IMR-90 (cell line): ENCODE measurements at regions not wholly inside any gene's neighbourhood (a gene's known extent, or its start where the extent isn't known, plus 50 kb on each side); places are given as distances from the start of the nearest gene placed in this dataset.
A peak's percentile ranks its signal among the peaks of the same experiment; 100 is the strongest.

Experiments used
- ATAC-seq: fragments of 200-7000 bp; cut with Tn5 transposase; 2 replicates; pipeline ENCODE4 v1.9.1; 2020; ENCODE audit warnings: low read depth, mild to moderate bottlenecking, moderate library complexity
- BruUV-seq: library from RNA; stranded (reverse); fragments of 400-500 nt; replicated peaks from 2 replicates; lab custom pipeline; 2021; lab: Mats Ljungman, UMichigan
- CTCF ChIA-PET: fragments of 300-600 bp; formaldehyde crosslinking; extraction: SDS; loops from one replicate; lab custom pipeline; 2021; ENCODE audit warnings: antibody characterized with exemption; lab: Yijun Ruan, JAX
- POLR2A ChIA-PET: fragments of 300-600 bp; sonication (Branson Sonifier 250); formaldehyde crosslinking; loops from one replicate; lab custom pipeline; 2022; ENCODE audit warnings: antibody characterized with exemption; ENCODE audit not compliant: unreplicated experiment; lab: Charles Lee
- DNase-seq: peaks from one replicate; pipeline ENCODE4 v3.0.0; 2013
- H2AFZ ChIP-seq: replicated peaks from 2 replicates; pipeline ENCODE3; 2013; ENCODE audit warnings: low read length, mild to moderate bottlenecking; ENCODE audit not compliant: poor library complexity
- H2AK5ac ChIP-seq: 2 replicates; pipeline ENCODE4 v1.6.1; 2013; ENCODE audit warnings: low read depth, low read length, inconsistent platforms
- H2AK9ac ChIP-seq: replicated peaks from 2 replicates; pipeline ENCODE3; 2013; ENCODE audit warnings: mild to moderate bottlenecking, low read depth, low read length, moderate library complexity; ENCODE audit not compliant: poor library complexity
- H2BK120ac ChIP-seq: 2 replicates; pipeline ENCODE4 v1.6.1; 2013; ENCODE audit warnings: low read depth, low read length, inconsistent platforms
- H2BK15ac ChIP-seq: 3 replicates; pipeline ENCODE4 v1.6.1; 2013; ENCODE audit warnings: low read depth, low read length, inconsistent platforms
- H2BK20ac ChIP-seq: 2 replicates; pipeline ENCODE4 v1.6.1; 2013; ENCODE audit warnings: low read depth, mild to moderate bottlenecking, inconsistent platforms, low read length, moderate library complexity
- H2BK5ac ChIP-seq: 2 replicates; pipeline ENCODE4 v1.6.1; 2013; ENCODE audit warnings: mild to moderate bottlenecking, low read depth, low read length, inconsistent platforms; ENCODE audit not compliant: poor library complexity, severe bottlenecking
- H3K14ac ChIP-seq: replicated peaks from 2 replicates; pipeline ENCODE4 v1.6.1; 2013; ENCODE audit warnings: low read depth, low read length, inconsistent platforms
- H3K18ac ChIP-seq: 2 replicates; pipeline ENCODE4 v1.6.1; 2013; ENCODE audit warnings: low read depth, low read length, control low read depth
- H3K23ac ChIP-seq: 2 replicates; pipeline ENCODE4 v1.6.1; 2013; ENCODE audit warnings: low read depth, low read length, inconsistent platforms
- H3K27ac ChIP-seq: 2 replicates; pipeline ENCODE4 v1.5.1; 2013; ENCODE audit warnings: mild to moderate bottlenecking, control low read depth, low read length; ENCODE audit not compliant: insufficient read depth
- H3K27me3 ChIP-seq: 2 replicates; pipeline ENCODE4 v1.6.1; 2013; ENCODE audit warnings: low read length; ENCODE audit not compliant: control insufficient read depth, insufficient read depth
- H3K36me3 ChIP-seq: 2 replicates; pipeline ENCODE4 v1.6.1; 2013; ENCODE audit warnings: low read length, mixed read lengths; ENCODE audit not compliant: control insufficient read depth, insufficient read depth
- H3K4ac ChIP-seq: 2 replicates; pipeline ENCODE4 v1.6.1; 2013; ENCODE audit warnings: low read depth, low read length, inconsistent platforms
- H3K4me1 ChIP-seq: 2 replicates; pipeline ENCODE4 v1.6.1; 2013; ENCODE audit warnings: low read length, mixed read lengths; ENCODE audit not compliant: control insufficient read depth, insufficient read depth
- H3K4me2 ChIP-seq: 2 replicates; pipeline ENCODE4 v1.6.1; 2013; ENCODE audit warnings: low read depth, mild to moderate bottlenecking, control low read depth, low read length, moderate library complexity
- H3K4me3 ChIP-seq: 2 replicates; pipeline ENCODE4 v1.5.1; 2013; ENCODE audit warnings: low read depth, mild to moderate bottlenecking, control low read depth, low read length, moderate library complexity; ENCODE audit not compliant: insufficient read depth
- H3K56ac ChIP-seq: 2 replicates; pipeline ENCODE4 v1.6.1; 2013; ENCODE audit warnings: low read length, inconsistent platforms; ENCODE audit not compliant: insufficient read depth; ENCODE audit errors: extremely low read depth
- H3K79me1 ChIP-seq, 2 experiments: 2 replicates each; pipeline ENCODE4 v1.6.1; 2013; ENCODE audit warnings: low read length in 2 of 2, inconsistent platforms in 1 of 2, low read depth in 1 of 2
- H3K9ac ChIP-seq: 2 replicates; pipeline ENCODE4 v1.6.1; 2013; ENCODE audit warnings: low read depth, low read length, control low read depth
- H3K9me1 ChIP-seq: 2 replicates; pipeline ENCODE4 v1.6.1; 2013; ENCODE audit warnings: low read length, inconsistent platforms; ENCODE audit not compliant: insufficient read depth
- H3K9me3 ChIP-seq: 2 replicates; pipeline ENCODE4 v1.6.1; 2013; ENCODE audit warnings: low read length; ENCODE audit not compliant: control insufficient read depth, insufficient read depth
- H4K20me1 ChIP-seq: 2 replicates; pipeline ENCODE4 v1.6.1; 2013; ENCODE audit warnings: low read length, inconsistent platforms; ENCODE audit not compliant: insufficient read depth
- H4K5ac ChIP-seq: 2 replicates; pipeline ENCODE4 v1.6.1; 2013; ENCODE audit warnings: mild to moderate bottlenecking, low read depth, low read length, control low read depth
- H4K8ac ChIP-seq, 2 experiments: 2 replicates each; pipeline ENCODE4 v1.6.1; 2013; ENCODE audit warnings: low read depth in 2 of 2, low read length in 2 of 2, control low read depth in 1 of 2, inconsistent platforms in 1 of 2
- H4K91ac ChIP-seq: 2 replicates; pipeline ENCODE4 v1.6.1; 2013; ENCODE audit warnings: low read depth, low read length, inconsistent platforms; ENCODE audit not compliant: insufficient read depth
- BHLHE40 ChIP-seq: fragments of 150-350 bp; IDR thresholded peaks from 2 replicates; pipeline ENCODE4 v1.6.1; 2016; ENCODE audit warnings: mild to moderate bottlenecking, low read depth, low read length
- CEBPB ChIP-seq: IDR thresholded peaks from 2 replicates; pipeline ENCODE4 v1.6.1; 2012; ENCODE audit warnings: low read depth, low read length, improper control_type of control experiment
- CTCF ChIP-seq: conservative IDR thresholded peaks from 2 replicates; pipeline ENCODE4 v1.5.1; 2012; ENCODE audit warnings: mild to moderate bottlenecking, low read depth, low read length, improper control_type of control experiment
- FOS ChIP-seq: fragments of 150-350 bp; IDR thresholded peaks from 2 replicates; pipeline ENCODE4 v1.6.1; 2016; ENCODE audit warnings: low read depth, low read length
- MAFK ChIP-seq: IDR thresholded peaks from 2 replicates; pipeline ENCODE4 v1.6.1; 2012; ENCODE audit warnings: low read depth, low read length, improper control_type of control experiment
- MAZ ChIP-seq: IDR thresholded peaks from 2 replicates; pipeline ENCODE4 v1.6.1; 2012; ENCODE audit warnings: low read depth, mild to moderate bottlenecking, low read length, improper control_type of control experiment, moderate library complexity, borderline replicate concordance
- NFE2L2 ChIP-seq: fragments of 150-350 bp; IDR thresholded peaks from 2 replicates; pipeline ENCODE4 v1.6.1; 2016; ENCODE audit warnings: low read depth, mild to moderate bottlenecking, low read length
- POLR2A ChIP-seq: IDR thresholded peaks from 2 replicates; pipeline ENCODE4 v1.6.1; 2012; ENCODE audit warnings: mild to moderate bottlenecking, low read depth, low read length
- RAD21 ChIP-seq: IDR thresholded peaks from 2 replicates; pipeline ENCODE4 v1.6.1; 2012; ENCODE audit warnings: low read length, improper control_type of control experiment
- RCOR1 ChIP-seq: IDR thresholded peaks from 2 replicates; pipeline ENCODE4 v1.6.1; 2012; ENCODE audit warnings: mild to moderate bottlenecking, low read length, improper control_type of control experiment; ENCODE audit not compliant: insufficient replicate concordance
- RFX5 ChIP-seq: IDR thresholded peaks from 2 replicates; pipeline ENCODE4 v1.8.0; 2012; ENCODE audit warnings: low read depth, mild to moderate bottlenecking, low read length, moderate library complexity
- SMC3 ChIP-seq: fragments of 150-350 bp; IDR thresholded peaks from 2 replicates; pipeline ENCODE4 v1.6.1; 2016; ENCODE audit warnings: low read depth, mild to moderate bottlenecking, antibody characterized with exemption, low read length, moderate library complexity
- USF2 ChIP-seq: fragments of 150-350 bp; IDR thresholded peaks from 2 replicates; pipeline ENCODE4 v1.6.1; 2017; ENCODE audit warnings: mild to moderate bottlenecking, antibody characterized with exemption, low read length, low read depth
- WGBS, 2 experiments: methylation state at CpG; one replicate each; pipeline versions ENCODE4 v1.1.5 to v1.1.7; 2013; ENCODE audit warnings: missing lambda C conversion rate in 2 of 2; ENCODE audit not compliant: insufficient read length in 1 of 2; ENCODE audit errors: extremely low coverage in 2 of 2; 5-methylcytosine and 5-hydroxymethylcytosine counted together
- dilution Hi-C: fragments of 300-500 bp; cut with HindIII; formaldehyde crosslinking; loops from one replicate; pipeline ENCODE4 v1.14.3; 2018; ENCODE audit warnings: low sequenced_read_pairs; ENCODE audit not compliant: unreplicated experiment
- in situ Hi-C: fragments of 300-500 bp; cut with MboI; formaldehyde crosslinking; loops from 3 replicates; pipeline ENCODE4 v1.14.3; 2019; ENCODE audit warnings: low sequenced_read_pairs, inconsistent platforms, mixed read lengths
- intact Hi-C: fragments of 100-400 bp; cut with micrococcal nuclease; formaldehyde crosslinking; loops from 2 replicates; pipeline ENCODE4 v1.10.0; 2022

- no peak for TF ChIP-seq CEBPB
Measured at GRCh38 chr3:162193148-162194095, 696.8 kb downstream of the OTOL1 start (continued).

GRCh38 chr3:162195147-162195546, 698.5 kb downstream of the OTOL1 start:
- no peaks in the 10 kb centered on the region for H4K20me1 ChIP-seq
- no peak overlapping the region for H3K4me3 ChIP-seq
- H2BK120ac ChIP-seq, result no peak overlapping the region
- no peaks in the 10 kb centered on the region for H3K4me1 ChIP-seq
- H2BK15ac ChIP-seq, result no peak overlapping the region
- WGBS, 2 experiments, result no CpG with 5 or more reads among the region's 3 CpGs
- no peak overlapping the region for H4K91ac ChIP-seq
- no peaks in the 10 kb centered on the region for H3K36me3 ChIP-seq
- DNase-seq (no peak), ATAC-seq (no peak)
- dilution Hi-C loops, result no loop called here
- no peak overlapping the region for H3K9ac ChIP-seq
- ChIA-PET POLR2A (no interaction called here), CTCF (interaction anchor here (1.1 kb wide), 1 partner anchor 24 kb away, joined by 3 read pairs; no protein-coding TSS in a partner anchor)
- no peak overlapping the region for H3K4me2 ChIP-seq
- H3K23ac ChIP-seq, result no peak overlapping the region
- H2BK5ac ChIP-seq, result no peak overlapping the region
- H3K14ac ChIP-seq, result no peak overlapping the region
- no peak overlapping the region for H3K18ac ChIP-seq
- no TSS peak for BruUV-seq
- H2AK5ac ChIP-seq, result no peak overlapping the region
- H4K5ac ChIP-seq, result no peak overlapping the region
- peak overlapping the region; percentile 61 for H2AK9ac ChIP-seq
- intact Hi-C loops, result no loop called here
- no peaks in the 10 kb centered on the region for H3K79me1 ChIP-seq
- no peaks in the 10 kb centered on the region for H3K9me1 ChIP-seq
- H3K4ac ChIP-seq, result no peak overlapping the region
- in situ Hi-C loops, result no loop called here
- H3K9me3 ChIP-seq, result no peaks in the 10 kb centered on the region
- H2BK20ac ChIP-seq, result no peak overlapping the region
- no peak overlapping the region for H4K8ac ChIP-seq
- no peak overlapping the region for H2AFZ ChIP-seq
- H3K27me3 ChIP-seq, result no peaks in the 10 kb centered on the region
- H3K56ac ChIP-seq, result no peak overlapping the region
- no peak overlapping the region for H3K27ac ChIP-seq
- TF ChIP-seq MAZ (no peak), POLR2A (no peak), RAD21 (no peak), FOS (no peak), MAFK (no peak), SMC3 (no peak), RCOR1 (no peak), CEBPB (no peak), BHLHE40 (no peak), NFE2L2 (no peak), RFX5 (no peak), CTCF (no peak), USF2 (no peak)
